OCI-LY3 (cell line): ENCODE measurements at regions not wholly inside any gene's neighbourhood (a gene's known extent, or its start where the extent isn't known, plus 50 kb on each side); places are given as distances from the start of the nearest gene placed in this dataset.

Source experiments
- EZH2phosphoT487 ChIP-seq: fragments of 200-600 bp; shearing (Covaris generic); IDR thresholded peaks from 2 replicates; pipeline ENCODE4 v1.6.1; 2018; ENCODE audit warnings: antibody characterized with exemption, mixed run types, low read depth
- TF ChIP-seq, protein P1 (sequence below): fragments of 200-600, 300-600 bp; sonication (generic); IDR thresholded peaks from 2 replicates; pipeline ENCODE4 v1.5.1; 2014; ENCODE audit warnings: antibody characterized with exemption, low read length, low read depth

DNA sequence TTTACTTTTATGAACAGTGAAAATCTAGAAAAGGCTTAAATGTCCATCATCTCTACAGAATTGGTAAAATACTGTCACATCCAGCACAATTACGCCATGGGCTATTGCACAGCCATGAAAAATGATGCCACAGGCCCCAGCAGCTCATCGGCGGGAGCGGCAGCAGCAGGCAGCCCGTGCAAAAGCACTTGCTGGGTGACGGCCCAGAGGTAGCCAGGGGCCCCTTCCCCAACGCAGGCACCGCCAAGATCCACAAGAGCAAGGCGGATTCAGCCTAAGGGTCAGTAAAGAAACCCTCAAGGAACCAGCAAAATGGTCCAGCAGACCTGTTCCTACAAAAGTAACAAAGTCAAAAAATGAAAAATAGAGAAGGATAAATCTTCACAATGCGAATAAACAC lies 272.7 kb downstream of the AGTPBP1 start:
- TF ChIP-seq, protein P1, sequence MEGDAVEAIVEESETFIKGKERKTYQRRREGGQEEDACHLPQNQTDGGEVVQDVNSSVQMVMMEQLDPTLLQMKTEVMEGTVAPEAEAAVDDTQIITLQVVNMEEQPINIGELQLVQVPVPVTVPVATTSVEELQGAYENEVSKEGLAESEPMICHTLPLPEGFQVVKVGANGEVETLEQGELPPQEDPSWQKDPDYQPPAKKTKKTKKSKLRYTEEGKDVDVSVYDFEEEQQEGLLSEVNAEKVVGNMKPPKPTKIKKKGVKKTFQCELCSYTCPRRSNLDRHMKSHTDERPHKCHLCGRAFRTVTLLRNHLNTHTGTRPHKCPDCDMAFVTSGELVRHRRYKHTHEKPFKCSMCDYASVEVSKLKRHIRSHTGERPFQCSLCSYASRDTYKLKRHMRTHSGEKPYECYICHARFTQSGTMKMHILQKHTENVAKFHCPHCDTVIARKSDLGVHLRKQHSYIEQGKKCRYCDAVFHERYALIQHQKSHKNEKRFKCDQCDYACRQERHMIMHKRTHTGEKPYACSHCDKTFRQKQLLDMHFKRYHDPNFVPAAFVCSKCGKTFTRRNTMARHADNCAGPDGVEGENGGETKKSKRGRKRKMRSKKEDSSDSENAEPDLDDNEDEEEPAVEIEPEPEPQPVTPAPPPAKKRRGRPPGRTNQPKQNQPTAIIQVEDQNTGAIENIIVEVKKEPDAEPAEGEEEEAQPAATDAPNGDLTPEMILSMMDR = no peak
- no peak for TF ChIP-seq EZH2phosphoT487
